H1 (cell line): ENCODE measurements at regions not wholly inside any gene's neighbourhood (a gene's known extent, or its start where the extent isn't known, plus 50 kb on each side); places are given as distances from the start of the nearest gene placed in this dataset.

Experiments
- CTCF ChIA-PET: fragments of 300-600 bp; sonication (Branson Sonifier 250); formaldehyde crosslinking; loops from one replicate; lab custom pipeline; 2021; ENCODE audit not compliant: partially characterized antibody; lab: Charles Lee
- POLR2A ChIA-PET: fragments of 300-600 bp; sonication (Branson Sonifier 250); formaldehyde crosslinking; loops from one replicate; lab custom pipeline; 2021; ENCODE audit warnings: inconsistent platforms; ENCODE audit not compliant: partially characterized antibody; lab: Charles Lee
- DNase-seq, 2 experiments: peaks; one replicate each; pipeline versions ENCODE4 v3.0.0 to v3.0.0-alpha.2; 2010 to 2022; ENCODE audit warnings: low spot score in 2 of 2, low read depth in 1 of 2, mixed read lengths in 1 of 2
- FAIRE-seq: peaks from 2 replicates; lab custom pipeline; 2011; peaks lifted over from hg19 to GRCh38; lab: Jason Lieb, UNC
- H2AFZ ChIP-seq: 2 replicates; pipeline ENCODE4 v1.8.1; 2012; ENCODE audit warnings: low read length, inconsistent platforms
- H2AK5ac ChIP-seq: 2 replicates; pipeline ENCODE4 v1.6.1; 2013; ENCODE audit warnings: low read depth, low read length
- H2BK120ac ChIP-seq: replicated peaks from 2 replicates; pipeline ENCODE3; 2013; ENCODE audit warnings: low read depth, low read length, inconsistent platforms
- H2BK12ac ChIP-seq: 2 replicates; pipeline ENCODE4 v1.6.1; 2013; ENCODE audit warnings: low read depth, low read length
- H2BK15ac ChIP-seq: 2 replicates; pipeline ENCODE4 v1.6.1; 2013; ENCODE audit warnings: low read length
- H2BK20ac ChIP-seq: 2 replicates; pipeline ENCODE4 v1.6.1; 2013; ENCODE audit warnings: low read length
- H2BK5ac ChIP-seq: 2 replicates; pipeline ENCODE4 v1.6.1; 2013; ENCODE audit warnings: low read depth, low read length
- H3K14ac ChIP-seq: 2 replicates; pipeline ENCODE4 v1.6.1; 2013; ENCODE audit warnings: inconsistent platforms; ENCODE audit not compliant: insufficient read length
- H3K18ac ChIP-seq: 2 replicates; pipeline ENCODE4 v1.6.1; 2013; ENCODE audit warnings: low read length; ENCODE audit errors: extremely low read depth
- H3K23ac ChIP-seq: 2 replicates; pipeline ENCODE4 v1.6.1; 2013; ENCODE audit warnings: inconsistent platforms; ENCODE audit not compliant: insufficient read length
- H3K23me2 ChIP-seq: 2 replicates; pipeline ENCODE4 v1.6.1; 2013; ENCODE audit warnings: low read depth, low read length
- H3K27ac ChIP-seq: 2 replicates; pipeline ENCODE4 v1.6.1; 2011; ENCODE audit warnings: low read depth, low read length, inconsistent platforms
- H3K27me3 ChIP-seq, 4 experiments: replicated peaks in 1 of 4; 1 replicate in 1 of 4; 2 replicates in 3 of 4; pipeline versions ENCODE4 v1.6.1 to v1.8.1; 2011 to 2013; ENCODE audit warnings: low read length in 3 of 4, mild to moderate bottlenecking in 3 of 4, inconsistent platforms in 2 of 4, mixed read lengths in 2 of 4, moderate library complexity in 1 of 4; ENCODE audit not compliant: control insufficient read depth in 3 of 4, insufficient read depth in 3 of 4; ENCODE audit errors: extremely low read depth in 1 of 4
- H3K36me3 ChIP-seq, 4 experiments: 2 replicates each; pipeline versions ENCODE4 v1.6.1 to v1.8.1; 2011 to 2013; ENCODE audit warnings: mild to moderate bottlenecking in 4 of 4, low read length in 3 of 4, moderate library complexity in 2 of 4, control low read depth in 1 of 4, inconsistent platforms in 1 of 4; ENCODE audit not compliant: insufficient read depth in 4 of 4, control insufficient read depth in 2 of 4
- H3K4ac ChIP-seq: replicated peaks from 2 replicates; pipeline ENCODE3; 2013; ENCODE audit warnings: low read length, low read depth, mixed read lengths, inconsistent platforms; ENCODE audit not compliant: insufficient read length
- H3K4me1 ChIP-seq, 4 experiments: replicated peaks in 1 of 4; 1 replicate in 1 of 4; 2 replicates in 3 of 4; pipeline versions ENCODE4 v1.6.1 to v1.8.1; 2011 to 2013; ENCODE audit warnings: low read length in 3 of 4, inconsistent platforms in 2 of 4, mixed read lengths in 1 of 4; ENCODE audit not compliant: insufficient read depth in 4 of 4, control insufficient read depth in 3 of 4
- H3K4me2 ChIP-seq, 2 experiments: 2 replicates each; pipeline versions ENCODE4 v1.6.1 to v1.8.1; 2011 to 2013; ENCODE audit warnings: low read depth in 2 of 2, low read length in 2 of 2, control low read depth in 1 of 2, inconsistent platforms in 1 of 2, mild to moderate bottlenecking in 1 of 2; ENCODE audit not compliant: insufficient read depth in 1 of 2
- H3K4me3 ChIP-seq, 4 experiments: fragments of 200-600, 300-600 bp in 1 of 4; sonication (generic), shearing (Covaris generic), sonication (Bioruptor Twin) in 1 of 4; 2 replicates each; pipeline versions ENCODE4 v1.5.1 to v1.8.1; 2011 to 2016; ENCODE audit warnings: low read length in 4 of 4, low read depth in 3 of 4, control low read depth in 2 of 4, inconsistent platforms in 2 of 4, mild to moderate bottlenecking in 2 of 4, mixed read lengths in 1 of 4, moderate library complexity in 1 of 4; ENCODE audit not compliant: insufficient read depth in 2 of 4; ENCODE audit errors: extremely low read depth in 1 of 4
- H3K56ac ChIP-seq: replicated peaks from 2 replicates; pipeline ENCODE3; 2013; ENCODE audit warnings: low read depth, mild to moderate bottlenecking, mixed read lengths, low read length, inconsistent platforms; ENCODE audit not compliant: insufficient read length
- H3K79me1 ChIP-seq: 2 replicates; pipeline ENCODE4 v1.6.1; 2013; ENCODE audit warnings: low read depth, low read length, control low read depth
- H3K79me2 ChIP-seq, 2 experiments: 2 replicates each; pipeline versions ENCODE4 v1.6.1 to v1.8.1; 2012 to 2013; ENCODE audit warnings: low read length in 2 of 2, mild to moderate bottlenecking in 2 of 2, inconsistent platforms in 1 of 2; ENCODE audit not compliant: insufficient read depth in 2 of 2, control insufficient read depth in 1 of 2
- H3K9ac ChIP-seq, 4 experiments: replicated peaks in 1 of 4; 1 replicate in 1 of 4; 2 replicates in 3 of 4; pipeline versions ENCODE4 v1.6.1 to v1.8.1; 2011 to 2013; ENCODE audit warnings: low read depth in 3 of 4, low read length in 3 of 4, control low read depth in 2 of 4, mild to moderate bottlenecking in 2 of 4, moderate library complexity in 2 of 4, inconsistent platforms in 1 of 4; ENCODE audit errors: extremely low read depth in 1 of 4
- H3K9me3 ChIP-seq, 2 experiments: 2 replicates each; pipeline versions ENCODE4 v1.6.1 to v1.8.1; 2012 to 2013; ENCODE audit warnings: mild to moderate bottlenecking in 2 of 2, moderate library complexity in 2 of 2, control low read depth in 1 of 2, inconsistent platforms in 1 of 2, low read depth in 1 of 2, low read length in 1 of 2, mixed read lengths in 1 of 2; ENCODE audit not compliant: insufficient read depth in 2 of 2
- H4K20me1 ChIP-seq, 2 experiments: replicated peaks in 1 of 2; 2 replicates each; pipeline versions ENCODE3 to v1.8.1; 2011 to 2013; ENCODE audit warnings: inconsistent platforms in 2 of 2, low read length in 2 of 2, mild to moderate bottlenecking in 1 of 2; ENCODE audit not compliant: insufficient read depth in 2 of 2, control insufficient read depth in 1 of 2
- H4K5ac ChIP-seq: 2 replicates; pipeline ENCODE4 v1.6.1; 2013; ENCODE audit warnings: low read length, low read depth, mixed read lengths, inconsistent platforms; ENCODE audit not compliant: insufficient read length
- H4K8ac ChIP-seq: 2 replicates; pipeline ENCODE4 v1.8.0; 2013; ENCODE audit warnings: mild to moderate bottlenecking, moderate library complexity, low read length, inconsistent platforms; ENCODE audit not compliant: insufficient read depth; ENCODE audit errors: extremely low read depth
- H4K91ac ChIP-seq: replicated peaks from 2 replicates; pipeline ENCODE3; 2013; ENCODE audit warnings: low read length, mixed read lengths, inconsistent platforms; ENCODE audit not compliant: insufficient read length
- ASH2L ChIP-seq: fragments of 200-600, 300-600 bp; sonication (generic); IDR thresholded peaks from one replicate; pipeline ENCODE4 v1.7.1; 2017; ENCODE audit warnings: low read length
- BRCA1 ChIP-seq: IDR thresholded peaks from 2 replicates; pipeline ENCODE4 v1.6.1; 2012; ENCODE audit warnings: low read depth, low read length, improper control_type of control experiment
- CHD2 ChIP-seq: IDR thresholded peaks from 2 replicates; pipeline ENCODE4 v1.6.1; 2012; ENCODE audit warnings: low read length, improper control_type of control experiment
- GABPA ChIP-seq: IDR thresholded peaks from 2 replicates; pipeline ENCODE4 v1.6.1; 2011; ENCODE audit warnings: mild to moderate bottlenecking, low read length, moderate library complexity, borderline replicate concordance; ENCODE audit not compliant: insufficient read depth
- GTF2F1 ChIP-seq: IDR thresholded peaks from 2 replicates; pipeline ENCODE4 v1.6.1; 2012; ENCODE audit warnings: low read depth, low read length, improper control_type of control experiment, borderline replicate concordance
- HDAC2 ChIP-seq, 2 experiments: fragments of 300-600 bp in 1 of 2; sonication (generic) in 1 of 2; IDR thresholded peaks; 2 replicates each; pipeline ENCODE4 v1.6.1; 2011 to 2012; ENCODE audit warnings: low read depth in 2 of 2, low read length in 2 of 2, mild to moderate bottlenecking in 2 of 2, moderate library complexity in 2 of 2, borderline replicate concordance in 1 of 2, inconsistent platforms in 1 of 2
- KDM5A ChIP-seq: fragments of 200-600 bp; IDR thresholded peaks from 2 replicates; pipeline ENCODE4 v1.7.1; 2012; ENCODE audit warnings: mild to moderate bottlenecking, low read length, inconsistent platforms, mixed read lengths
- MAFK ChIP-seq: IDR thresholded peaks from 2 replicates; pipeline ENCODE4 v1.6.1; 2012; ENCODE audit warnings: low read depth, mild to moderate bottlenecking, improper control_type of control experiment, low read length
- RNF2 ChIP-seq: fragments of 200-900, 300-1000 bp; sonication (generic); IDR thresholded peaks from 2 replicates; pipeline ENCODE4 v1.7.1; 2016; ENCODE audit warnings: borderline replicate concordance, low read depth, mild to moderate bottlenecking, antibody characterized with exemption, low read length; ENCODE audit not compliant: poor library complexity, severe bottlenecking; ENCODE audit errors: missing control alignments
- SIN3A ChIP-seq, 2 experiments: IDR thresholded peaks in 1 of 2; conservative IDR thresholded peaks in 1 of 2; 2 replicates each; pipeline ENCODE4 v1.6.1; 2011 to 2012; ENCODE audit warnings: low read length in 2 of 2, improper control_type of control experiment in 1 of 2, low read depth in 1 of 2, mild to moderate bottlenecking in 1 of 2
- SIRT6 ChIP-seq: IDR thresholded peaks from one replicate; pipeline ENCODE4 v1.7.1; 2012; ENCODE audit warnings: low read length, inconsistent platforms
- SIX5 ChIP-seq: IDR thresholded peaks from 2 replicates; pipeline ENCODE4 v1.6.1; 2011; ENCODE audit warnings: mild to moderate bottlenecking, low read depth, low read length
- TAF7 ChIP-seq: optimal IDR thresholded peaks from 2 replicates; pipeline ENCODE3; 2011; ENCODE audit warnings: low read depth, mild to moderate bottlenecking, inconsistent platforms, low read length, moderate library complexity, borderline replicate concordance
- TBP ChIP-seq: IDR thresholded peaks from 2 replicates; pipeline ENCODE4 v1.6.1; 2011; ENCODE audit warnings: low read depth, low read length, improper control_type of control experiment
- YY1 ChIP-seq: IDR thresholded peaks from 2 replicates; pipeline ENCODE4 v1.6.1; 2011; ENCODE audit warnings: low read depth, mild to moderate bottlenecking, low read length
- WGBS, 2 experiments: shearing (Covaris generic) in 1 of 2; methylation state at CpG; one replicate each; pipeline versions ENCODE4 v1.1.6 to v1.1.7; 2013 to 2015; ENCODE audit warnings: low lambda C conversion rate in 2 of 2, mixed read lengths in 2 of 2, inconsistent platforms in 1 of 2, low coverage in 1 of 2, missing lambda C conversion rate in 1 of 2; ENCODE audit not compliant: insufficient replicate concordance in 2 of 2, insufficient coverage in 1 of 2, insufficient read length in 1 of 2; ENCODE audit errors: extremely low coverage in 1 of 2, missing lambda C conversion rate in 1 of 2; 5-methylcytosine and 5-hydroxymethylcytosine counted together

GRCh38 chr10:121231079-121231478 is 367.2 kb downstream of the FGFR2 start:
- CTCF ChIA-PET: interaction anchor here (0.7 kb wide), 1 partner anchor 38 kb away, joined by 3 read pairs; no protein-coding TSS in a partner anchor
- 0 out of 2 replicates have a peak overlapping the region, but pooled peaks have one; percentile 32 for H2BK20ac ChIP-seq
- peaks cover 0 to 2% of the 10 kb centered on the region in 2 experiments; a peak in 1 of 4 replicates for H3K9me3 ChIP-seq
- no peak overlapping the region for H3K4me3 ChIP-seq
- no peak overlapping the region for H3K18ac ChIP-seq
- FAIRE-seq (no peak), DNase-seq (no peak)
- no peak overlapping the region for H2AFZ ChIP-seq
- no peak overlapping the region for H3K4me2 ChIP-seq
- H3K4me1 ChIP-seq: no peaks in the 10 kb centered on the region
- no peaks in the 10 kb centered on the region for H3K79me1 ChIP-seq
- 0 out of 7 replicates have a peak, but pooled peaks cover 0 to 2% (median 0%) of the 10 kb centered on the region in 4 experiments for H3K27me3 ChIP-seq
- no peak overlapping the region for H3K9ac ChIP-seq
- no peak overlapping the region for H3K23ac ChIP-seq
- peaks cover 2% of the 10 kb centered on the region; the same call in 1 of the 2 replicates for H3K23me2 ChIP-seq
- WGBS, 2 experiments: 96 to 100% methylated on average over 2 to 5 of the region's 5 CpGs
- POLR2A ChIA-PET: no interaction called here
- no peaks in the 10 kb centered on the region for H3K79me2 ChIP-seq
- H3K14ac ChIP-seq: no peak overlapping the region
- no peaks in the 10 kb centered on the region for H3K36me3 ChIP-seq
- H2BK12ac ChIP-seq: 0 out of 2 replicates have a peak overlapping the region, but pooled peaks have one; percentile 33
- no peak overlapping the region for H3K27ac ChIP-seq
- H2BK5ac ChIP-seq: no peak overlapping the region
- no peak overlapping the region for H3K4ac ChIP-seq
- no peak overlapping the region for H2BK120ac ChIP-seq
- H4K91ac ChIP-seq: no peak overlapping the region
- no peaks in the 10 kb centered on the region for H4K20me1 ChIP-seq
- no peak overlapping the region for H3K56ac ChIP-seq
- no peak overlapping the region for H2BK15ac ChIP-seq
- no peak overlapping the region for H4K5ac ChIP-seq
- H4K8ac ChIP-seq: no peak overlapping the region
- H2AK5ac ChIP-seq: no peak overlapping the region
- TF ChIP-seq SIRT6 (no peak), RNF2 (no peak), ASH2L (no peak), YY1 (no peak), BRCA1 (no peak), CHD2 (no peak), GTF2F1 (no peak), MAFK (no peak), SIN3A (conservative IDR thresholded peaks at IDR 0.05 in 1 of 2, IDR thresholded peaks at IDR 0.05 in 1 of 2; ENCODE audit: low read depth in 1 of 2, low read length in 2 of 2) (no peak), HDAC2 (IDR thresholded peaks at IDR 0.05; ENCODE audit: borderline replicate concordance in 1 of 2, low read depth in 2 of 2, low read length in 2 of 2) (no peak), TBP (no peak), SIX5 (no peak), GABPA (no peak), KDM5A (no peak), TAF7 (no peak)
